ENCODE measurements at regions not wholly inside any gene's neighbourhood (a gene's known extent, or its start where the extent isn't known, plus 50 kb on each side); places are given as distances from the start of the nearest gene placed in this dataset.
"Not testable (repeated sequence)": the region's sequence is repeated elsewhere in the genome, so short reads cannot be mapped to it uniquely, and the experiment has no call there.

DNA sequence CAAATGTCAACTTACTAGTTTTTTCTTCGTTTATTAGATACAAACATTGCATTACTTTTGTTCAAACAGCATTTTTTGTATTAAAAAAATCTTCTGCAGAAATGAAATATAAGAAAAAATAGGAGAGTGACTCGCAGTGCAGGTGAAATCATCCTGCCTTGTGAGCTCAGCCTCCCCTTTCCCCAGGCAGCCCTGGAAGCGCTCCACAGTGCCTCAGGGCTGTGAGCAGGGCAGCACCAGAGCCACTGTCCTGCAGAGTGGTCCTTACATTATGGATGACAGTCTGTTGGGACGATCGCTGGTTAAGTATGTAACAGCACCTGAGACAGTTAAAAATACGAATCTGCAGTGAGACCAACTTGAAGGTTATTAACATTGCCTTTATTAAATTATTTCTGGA is 695.4 kb upstream of the POM121L12 start:
- DNase-seq (ENCODE audit: insufficient read length, low spot score) = no peak
- FAIRE-seq = no peak
- TF ChIP-seq, protein P1, sequence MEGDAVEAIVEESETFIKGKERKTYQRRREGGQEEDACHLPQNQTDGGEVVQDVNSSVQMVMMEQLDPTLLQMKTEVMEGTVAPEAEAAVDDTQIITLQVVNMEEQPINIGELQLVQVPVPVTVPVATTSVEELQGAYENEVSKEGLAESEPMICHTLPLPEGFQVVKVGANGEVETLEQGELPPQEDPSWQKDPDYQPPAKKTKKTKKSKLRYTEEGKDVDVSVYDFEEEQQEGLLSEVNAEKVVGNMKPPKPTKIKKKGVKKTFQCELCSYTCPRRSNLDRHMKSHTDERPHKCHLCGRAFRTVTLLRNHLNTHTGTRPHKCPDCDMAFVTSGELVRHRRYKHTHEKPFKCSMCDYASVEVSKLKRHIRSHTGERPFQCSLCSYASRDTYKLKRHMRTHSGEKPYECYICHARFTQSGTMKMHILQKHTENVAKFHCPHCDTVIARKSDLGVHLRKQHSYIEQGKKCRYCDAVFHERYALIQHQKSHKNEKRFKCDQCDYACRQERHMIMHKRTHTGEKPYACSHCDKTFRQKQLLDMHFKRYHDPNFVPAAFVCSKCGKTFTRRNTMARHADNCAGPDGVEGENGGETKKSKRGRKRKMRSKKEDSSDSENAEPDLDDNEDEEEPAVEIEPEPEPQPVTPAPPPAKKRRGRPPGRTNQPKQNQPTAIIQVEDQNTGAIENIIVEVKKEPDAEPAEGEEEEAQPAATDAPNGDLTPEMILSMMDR (IDR thresholded peaks at IDR 0.05; ENCODE audit: insufficient read depth, missing control alignments) = no peak

DNA sequence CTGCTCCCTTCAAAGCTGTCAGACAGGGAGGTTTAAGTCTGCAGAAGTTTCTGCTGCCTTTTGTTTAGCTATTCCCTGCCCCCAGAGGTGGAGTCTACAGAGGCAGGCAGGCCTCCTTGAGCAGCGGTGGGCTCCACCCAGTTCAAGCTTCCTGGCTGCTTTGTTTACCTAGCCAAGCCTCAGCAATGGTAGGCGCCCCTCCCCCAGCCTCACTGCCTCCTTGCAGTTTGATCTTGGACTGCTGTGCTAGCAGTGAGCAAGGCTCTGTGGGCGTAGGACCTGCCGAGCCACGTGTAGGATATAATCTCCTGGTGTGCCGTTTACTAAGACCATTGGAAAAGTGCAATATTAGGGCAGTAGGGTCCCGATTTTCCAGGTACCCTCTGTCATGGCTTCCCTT is 707.1 kb upstream of the POM121L12 start:
- DNase-seq (ENCODE audit: insufficient read length, low spot score); FAIRE-seq: not testable (repeated sequence)

DNA sequence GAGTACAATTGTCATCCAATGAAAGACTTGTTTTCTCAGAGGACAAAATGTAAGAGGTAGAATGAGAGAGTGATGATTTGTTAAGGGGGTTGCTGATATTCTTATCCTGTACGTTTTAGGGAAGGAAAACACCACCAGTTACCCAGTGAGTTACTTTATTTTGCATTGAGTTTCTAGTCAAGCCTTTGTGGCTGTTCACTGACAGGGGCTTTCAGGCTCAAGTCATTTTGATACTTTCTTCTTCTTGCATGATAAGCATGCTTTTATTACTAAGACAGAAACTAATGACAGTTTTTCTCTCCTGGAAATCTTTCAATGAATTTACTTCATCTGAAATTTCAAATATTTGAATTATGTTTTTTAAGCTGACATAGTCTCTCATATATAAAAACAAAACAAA is 710.2 kb upstream of the POM121L12 start:
- TF ChIP-seq, protein P1 (IDR thresholded peaks at IDR 0.05; ENCODE audit: insufficient read depth, missing control alignments) = no peak
- FAIRE-seq = no peak

DNA sequence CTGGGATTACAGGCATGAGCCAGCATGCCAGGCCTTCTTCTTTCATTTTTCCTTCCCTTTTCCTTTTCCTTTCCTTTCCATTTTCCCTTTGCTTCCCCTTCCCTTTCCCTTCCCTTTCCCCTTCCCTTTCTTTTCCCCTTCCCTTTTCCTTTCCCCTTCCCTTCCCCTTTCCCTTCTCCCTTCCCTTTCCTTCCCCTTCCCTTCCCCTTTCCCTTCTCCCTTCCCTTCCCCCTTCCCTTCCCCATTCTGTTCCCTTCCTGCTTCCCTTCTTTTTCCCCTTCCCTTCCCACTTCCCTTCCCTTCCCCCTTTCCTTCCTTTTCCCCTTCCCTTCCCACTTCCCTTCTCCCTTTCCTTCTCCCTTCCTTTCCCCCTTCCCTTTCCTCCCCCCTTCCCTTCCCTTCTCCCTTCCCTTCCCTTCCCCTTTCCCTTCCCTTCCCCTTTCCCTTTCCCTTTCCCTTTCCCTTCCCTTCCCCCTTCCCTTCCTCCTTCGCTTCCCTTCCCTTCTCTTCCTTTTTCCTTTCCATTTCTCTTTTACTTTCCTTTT is 712.2 kb upstream of the POM121L12 start:
- DNase-seq (ENCODE audit: insufficient read length, low spot score) = no peak
- TF ChIP-seq, protein P1 (IDR thresholded peaks at IDR 0.05; ENCODE audit: insufficient read depth, missing control alignments) = no peak
- no peak for FAIRE-seq

More for the DNA sequence above, 710.2 kb upstream of the POM121L12 start:
- DNase-seq (ENCODE audit: insufficient read length, low spot score) = no peak

DNA sequence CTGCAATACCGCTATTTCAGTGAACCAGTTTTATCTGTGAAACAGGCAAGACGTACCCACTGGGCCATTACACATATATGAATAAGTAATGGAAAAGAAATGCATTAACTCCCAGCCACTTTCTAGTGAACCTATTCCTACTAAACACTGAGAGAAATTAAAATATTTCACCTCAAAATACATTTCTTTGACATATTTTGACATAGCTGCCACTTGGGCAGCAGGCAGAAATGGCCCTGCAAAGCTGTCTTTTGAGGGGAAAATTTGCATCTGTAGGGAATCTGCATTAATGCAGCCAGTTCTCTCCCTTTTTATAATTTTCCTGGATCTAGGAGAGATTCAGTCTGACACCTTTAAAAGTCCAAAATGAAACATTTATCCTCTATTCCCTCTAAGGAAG is 714.8 kb upstream of the POM121L12 start:
- FAIRE-seq (no peak), DNase-seq (ENCODE audit: insufficient read length, low spot score) (no peak)
- TF ChIP-seq, protein P1 (IDR thresholded peaks at IDR 0.05; ENCODE audit: insufficient read depth, missing control alignments) = no peak

DNA sequence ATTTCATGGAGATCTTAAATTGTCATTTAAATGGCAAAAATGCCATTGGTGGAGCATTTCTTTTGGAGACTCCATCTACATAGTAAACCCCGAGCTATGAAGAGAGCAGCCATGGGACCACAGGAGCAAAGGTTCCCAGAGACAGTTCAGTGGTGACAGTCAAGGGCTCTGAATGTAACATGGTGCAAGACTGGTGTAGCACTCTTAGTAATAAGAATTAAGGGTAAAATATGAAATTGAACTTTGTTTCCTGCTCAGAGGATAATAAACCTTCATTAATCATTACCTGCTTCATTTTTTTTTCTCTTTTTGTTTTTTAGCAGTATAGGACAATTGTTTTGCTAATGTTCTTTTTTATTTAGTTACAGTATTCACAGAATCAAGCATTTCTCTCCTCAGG is 717.5 kb upstream of the POM121L12 start:
- TF ChIP-seq, protein P1 (IDR thresholded peaks at IDR 0.05; ENCODE audit: insufficient read depth, missing control alignments) = no peak
- FAIRE-seq (no peak), DNase-seq (ENCODE audit: insufficient read length, low spot score) (no peak)

DNA sequence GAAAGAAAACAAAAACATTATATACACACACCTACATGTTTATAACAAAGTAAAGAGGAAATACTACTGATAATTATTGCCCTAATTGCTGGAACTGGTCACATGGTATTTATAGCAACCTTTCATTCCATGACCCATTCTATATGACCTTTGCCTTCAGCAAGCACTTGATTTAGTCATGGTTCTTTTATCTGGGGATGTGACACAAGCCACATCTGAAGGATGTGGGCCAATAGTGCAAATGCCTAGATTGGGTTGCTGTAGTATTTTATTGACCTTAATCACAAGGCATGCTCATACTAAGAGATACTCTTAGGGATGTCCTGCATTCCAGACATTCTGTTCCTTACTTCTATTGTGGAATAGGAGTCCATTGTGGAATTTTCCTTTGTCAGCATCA is 723.5 kb upstream of the POM121L12 start:
- TF ChIP-seq, protein P1 (IDR thresholded peaks at IDR 0.05; ENCODE audit: insufficient read depth, missing control alignments) = no peak
- DNase-seq (ENCODE audit: insufficient read length, low spot score) (no peak), FAIRE-seq (peak; percentile 44)

DNA sequence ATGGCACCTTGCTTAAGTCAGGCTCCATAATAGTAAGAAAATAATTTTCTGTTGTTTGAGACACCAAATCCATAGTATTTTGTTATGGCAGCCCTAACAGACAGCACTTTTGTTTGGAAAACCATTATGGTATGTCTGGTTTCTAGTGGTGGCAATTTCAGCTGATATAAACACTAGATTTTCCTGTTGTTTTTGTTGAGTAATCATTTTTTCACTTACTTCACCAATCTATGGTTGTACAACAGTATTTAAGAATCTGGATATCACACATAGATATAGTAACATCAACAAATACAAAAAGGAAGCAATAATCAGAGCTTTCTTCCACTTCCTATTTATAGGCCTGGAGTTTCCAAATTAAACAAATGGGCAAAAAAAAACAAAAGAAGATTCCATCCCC is 725.8 kb upstream of the POM121L12 start:
- FAIRE-seq = no peak
- no peak for DNase-seq (ENCODE audit: insufficient read length, low spot score)
- TF ChIP-seq, protein P1 (IDR thresholded peaks at IDR 0.05; ENCODE audit: insufficient read depth, missing control alignments) = no peak

All from D721Med (cell line).